Aorta (tissue), 5 donors: ENCODE measurements at regions not wholly inside any gene's neighbourhood (a gene's known extent, or its start where the extent isn't known, plus 50 kb on each side); places are given as distances from the start of the nearest gene placed in this dataset.

Experiments used
- ATAC-seq: fragments of 200-7000 bp; cut with Tn5 transposase; one replicate; pipeline ENCODE4 v1.9.1; 2022; ENCODE audit warnings: moderate library complexity; ENCODE audit not compliant: low FRiP score
- DNase-seq, 2 donors: peaks; one replicate each; pipeline ENCODE4 v3.0.0-alpha.2; 2020
- H3K27ac ChIP-seq, 2 donors: one replicate each; pipeline ENCODE4 v1.5.1; 2013; ENCODE audit warnings: low read length in 2 of 2, mild to moderate bottlenecking in 2 of 2, moderate library complexity in 2 of 2, control low read depth in 1 of 2, inconsistent platforms in 1 of 2, low read depth in 1 of 2
- H3K27me3 ChIP-seq, 2 donors: one replicate each; pipeline ENCODE4 v1.6.1; 2013; ENCODE audit warnings: control low read depth in 1 of 2, low read length in 1 of 2, mild to moderate bottlenecking in 1 of 2, moderate library complexity in 1 of 2; ENCODE audit not compliant: insufficient read depth in 2 of 2, control insufficient read depth in 1 of 2
- H3K36me3 ChIP-seq, 2 donors: one replicate each; pipeline ENCODE4 v1.6.1; 2013; ENCODE audit warnings: control low read depth in 1 of 2, low read length in 1 of 2, mild to moderate bottlenecking in 1 of 2; ENCODE audit not compliant: insufficient read depth in 2 of 2, control insufficient read depth in 1 of 2
- H3K4me1 ChIP-seq, 2 donors: one replicate each; pipeline ENCODE4 v1.6.1; 2013; ENCODE audit warnings: low read length in 2 of 2, control low read depth in 1 of 2, mild to moderate bottlenecking in 1 of 2, moderate library complexity in 1 of 2; ENCODE audit not compliant: insufficient read depth in 2 of 2, control insufficient read depth in 1 of 2
- H3K4me3 ChIP-seq, 2 donors: one replicate each; pipeline ENCODE4 v1.5.1; 2013; ENCODE audit warnings: low read length in 2 of 2, control low read depth in 1 of 2, mild to moderate bottlenecking in 1 of 2
- H3K9me3 ChIP-seq: one replicate; pipeline ENCODE4 v1.6.1; 2013; ENCODE audit warnings: mild to moderate bottlenecking, low read length; ENCODE audit not compliant: control insufficient read depth
- WGBS, 2 donors: extraction: QIAGEN DNeasy Blood & Tissue Kit; methylation state at CpG; one replicate each; pipeline ENCODE4 v1.1.7; 2013; 5-methylcytosine and 5-hydroxymethylcytosine counted together
- intact Hi-C, 2 donors: fragments of 100-400 bp; cut with DNase I; formaldehyde crosslinking; loops; one replicate each; pipeline versions ENCODE4 v1.14.2 to v1.15.0; 2022
- donor health status: healthy with polysubstance abuse.
- donor health status: Bipolar disorder and iron deficiency.
- donor health status: DM: no; HTN: no; CAD: no.
- donor health status: DM: no; HTN: no; CAD: no.
- donor health status: DM: yes; HTN: yes; CAD: no.

GRCh38 chr3:31404871-31405270 lies 127.9 kb upstream of the STT3B start:
- no peak for DNase-seq
- Histone ChIP-seq H3K9me3 (no peaks in the 10 kb centered on the region), H3K4me3 (no peak overlapping the region), H3K36me3 (no peaks in the 10 kb centered on the region), H3K4me1 (peaks cover 0 to 4% of the 10 kb centered on the region in 2 donors), H3K27ac (no peak overlapping the region), H3K27me3 (no peaks in the 10 kb centered on the region)
- 73 to 83% methylated on average over 1 of the region's 1 CpG for WGBS, 2 donors
- ATAC-seq, result no peak
- intact Hi-C loops, result loop anchor here in 1 of 2 donors (10.0 kb wide), 1 partner anchor 470 kb away; no protein-coding TSS in a partner anchor

- intact Hi-C loops, result loop anchor here in 1 of 2 donors (10.0 kb wide), 1 partner anchor 471 kb away; no protein-coding TSS in a partner anchor
- Histone ChIP-seq H3K9me3 (no peaks in the 10 kb centered on the region), H3K4me1 (peaks cover 0 to 4% of the 10 kb centered on the region in 2 donors), H3K27ac (no peak overlapping the region), H3K27me3 (no peaks in the 10 kb centered on the region), H3K36me3 (no peaks in the 10 kb centered on the region), H3K4me3 (no peak overlapping the region)
- ATAC-seq (no peak), DNase-seq (no peak)
- WGBS, 2 donors, result 3 to 6% methylated on average over 1 of the region's 1 CpG
Observed at GRCh38 chr3:31405515-31405914, 127.2 kb upstream of the STT3B start.

- no peak overlapping the region for H3K27ac ChIP-seq
- H3K4me1 ChIP-seq, result peaks cover 0 to 4% of the 10 kb centered on the region in 2 donors
- H3K27me3 ChIP-seq, result no peaks in the 10 kb centered on the region
- no peaks in the 10 kb centered on the region for H3K9me3 ChIP-seq
- H3K36me3 ChIP-seq, result no peaks in the 10 kb centered on the region
- H3K4me3 ChIP-seq, result no peak overlapping the region
- intact Hi-C loops, result loop anchor here in 1 of 2 donors (10.0 kb wide), 1 partner anchor 472 kb away; no protein-coding TSS in a partner anchor
- ATAC-seq, result no peak
- DNase-seq, result no peak
- WGBS, 2 donors, result 13 to 19% methylated on average over 1 of the region's 1 CpG
Observed at GRCh38 chr3:31406896-31407295, 125.8 kb upstream of the STT3B start.

GRCh38 chr3:31407665-31408064 lies 125.1 kb upstream of the STT3B start:
- intact Hi-C loops, result loop anchor here in 1 of 2 donors (10.0 kb wide), 1 partner anchor 473 kb away; no protein-coding TSS in a partner anchor
- Histone ChIP-seq H3K27me3 (no peaks in the 10 kb centered on the region), H3K4me1 (peaks cover 0 to 4% of the 10 kb centered on the region in 2 donors), H3K27ac (no peak overlapping the region), H3K4me3 (no peak overlapping the region), H3K9me3 (no peaks in the 10 kb centered on the region), H3K36me3 (no peaks in the 10 kb centered on the region)
- ATAC-seq (no peak), DNase-seq (no peak)
- 20 to 26% methylated on average over 4 of the region's 4 CpGs for WGBS, 2 donors

- ATAC-seq (no peak), DNase-seq (no peak)
- no peaks in the 10 kb centered on the region for H3K27me3 ChIP-seq
- H3K4me1 ChIP-seq, result peaks cover 0 to 4% of the 10 kb centered on the region in 2 donors
- WGBS, 2 donors, result 96 to 99% methylated on average over 3 of the region's 3 CpGs
- H3K27ac ChIP-seq, result no peak overlapping the region
- H3K4me3 ChIP-seq, result no peak overlapping the region
- H3K9me3 ChIP-seq, result no peaks in the 10 kb centered on the region
- no peaks in the 10 kb centered on the region for H3K36me3 ChIP-seq
- intact Hi-C loops, result loop anchor here in 1 of 2 donors (10.0 kb wide), 1 partner anchor 474 kb away; no protein-coding TSS in a partner anchor
Observed at GRCh38 chr3:31408720-31409119, 124.0 kb upstream of the STT3B start.

DNA sequence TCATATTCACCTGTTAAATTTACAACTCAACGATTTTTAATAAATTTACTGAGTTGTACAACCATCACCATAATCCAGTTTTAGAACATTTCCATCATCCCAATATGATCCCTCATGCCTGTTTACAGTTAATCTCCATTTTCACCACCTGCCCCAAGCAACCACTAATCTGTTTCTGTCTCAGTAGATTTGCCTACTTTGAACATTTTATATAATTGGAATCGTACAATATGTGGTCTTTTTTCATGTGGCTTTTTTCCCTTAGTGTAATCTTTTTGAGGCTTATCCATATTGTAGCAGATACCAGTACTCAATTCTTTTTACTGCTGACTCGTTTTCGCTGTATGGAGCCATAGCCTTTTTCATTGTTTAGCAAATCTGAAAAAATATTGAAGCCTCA lies 123.3 kb upstream of the STT3B start:
- peaks cover 0 to 4% of the 10 kb centered on the region in 2 donors for H3K4me1 ChIP-seq
- WGBS, 2 donors, result 97% methylated on average over 4 of the region's 4 CpGs
- ATAC-seq, result no peak

DNA sequence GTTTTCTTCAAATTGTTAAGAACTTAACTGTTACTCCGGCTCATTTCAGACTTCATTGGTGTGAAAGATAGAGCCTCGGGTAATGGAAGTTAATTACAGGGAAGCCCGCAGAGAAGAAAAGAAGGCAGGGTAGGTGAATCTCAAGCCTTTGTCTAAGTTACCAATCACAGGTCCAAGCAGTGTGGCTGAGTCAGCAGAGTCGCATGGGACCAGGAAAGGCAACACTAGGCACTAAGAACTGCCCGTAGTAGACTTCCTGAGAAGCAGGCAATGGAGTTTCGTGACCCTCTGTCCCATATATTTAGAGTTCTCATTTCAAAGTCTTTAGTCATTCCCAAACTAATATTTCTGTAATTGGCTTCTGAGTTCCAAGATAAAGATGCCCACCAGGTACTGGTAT lies 122.9 kb upstream of the STT3B start:
- ATAC-seq (no peak), DNase-seq (no peak)
- no peak overlapping the region for H3K27ac ChIP-seq
- no peaks in the 10 kb centered on the region for H3K9me3 ChIP-seq
- H3K4me3 ChIP-seq, result no peak overlapping the region
- 92% methylated on average over 6 of the region's 6 CpGs for WGBS, 2 donors
- H3K36me3 ChIP-seq, result no peaks in the 10 kb centered on the region
- peaks cover 0 to 4% of the 10 kb centered on the region in 2 donors for H3K4me1 ChIP-seq
- H3K27me3 ChIP-seq, result no peaks in the 10 kb centered on the region
- intact Hi-C loops, result loop anchor here in 1 of 2 donors (10.0 kb wide), 1 partner anchor 475 kb away; no protein-coding TSS in a partner anchor

More for the DNA sequence above, 123.3 kb upstream of the STT3B start:
- no peak for DNase-seq
- intact Hi-C loops, result loop anchor here in 1 of 2 donors (10.0 kb wide), 1 partner anchor 475 kb away; no protein-coding TSS in a partner anchor
- H3K9me3 ChIP-seq, result no peaks in the 10 kb centered on the region
- H3K36me3 ChIP-seq, result no peaks in the 10 kb centered on the region
- no peak overlapping the region for H3K27ac ChIP-seq
- no peak overlapping the region for H3K4me3 ChIP-seq
- no peaks in the 10 kb centered on the region for H3K27me3 ChIP-seq

GRCh38 chr3:31410411-31410810 lies 122.3 kb upstream of the STT3B start:
- peaks cover 0 to 2% of the 10 kb centered on the region in 2 donors for H3K4me1 ChIP-seq
- no peak overlapping the region for H3K27ac ChIP-seq
- H3K4me3 ChIP-seq, result no peak overlapping the region
- ATAC-seq (no peak), DNase-seq (no peak)
- no peaks in the 10 kb centered on the region for H3K9me3 ChIP-seq
- no peaks in the 10 kb centered on the region for H3K27me3 ChIP-seq
- WGBS, 2 donors, result 6 to 11% methylated on average over 3 of the region's 3 CpGs
- intact Hi-C loops, result no loop called here
- H3K36me3 ChIP-seq, result no peaks in the 10 kb centered on the region

DNA sequence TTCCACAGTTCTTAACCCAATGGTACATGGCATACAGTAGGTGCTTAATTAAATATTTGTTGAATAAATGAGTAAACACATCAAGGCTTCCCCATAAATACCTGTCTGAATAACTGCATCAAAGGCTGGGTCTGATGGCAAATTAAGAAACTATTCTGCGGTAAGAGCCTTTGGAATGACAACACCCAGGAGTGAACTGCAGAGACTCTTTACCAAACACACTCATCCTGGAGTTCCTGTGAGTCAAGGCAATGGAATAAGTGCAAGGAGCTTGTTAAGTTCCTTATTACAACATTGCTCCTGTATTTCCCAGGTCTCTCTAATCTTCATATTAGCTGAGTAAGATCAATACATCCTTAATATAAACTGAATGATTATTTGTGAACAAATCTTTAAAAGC lies 119.9 kb upstream of the STT3B start:
- WGBS, 2 donors, result 99 to 100% methylated on average over 1 of the region's 1 CpG
- no peaks in the 10 kb centered on the region for H3K27me3 ChIP-seq
- H3K27ac ChIP-seq, result no peak overlapping the region
- no peaks in the 10 kb centered on the region for H3K36me3 ChIP-seq
- intact Hi-C loops, result no loop called here
- no peak for ATAC-seq
- H3K4me3 ChIP-seq, result no peak overlapping the region
- H3K9me3 ChIP-seq, result no peaks in the 10 kb centered on the region
- no peaks in the 10 kb centered on the region for H3K4me1 ChIP-seq
- DNase-seq, result no peak
